K562 (cell line): ENCODE measurements at regions not wholly inside any gene's neighbourhood (a gene's known extent, or its start where the extent isn't known, plus 50 kb on each side); places are given as distances from the start of the nearest gene placed in this dataset.
A peak's percentile ranks its signal among the peaks of the same experiment; 100 is the strongest.

ENCODE experiments used
- ATAC-seq: fragments of 200-7000 bp; cut with Tn5 transposase; 3 replicates; pipeline ENCODE4 v1.9.1; 2020; ENCODE audit warnings: moderate library complexity
- BruUV-seq: library from RNA; stranded (reverse); fragments of 400-500 nt; replicated peaks from 2 replicates; lab custom pipeline; 2021; lab: Mats Ljungman, UMichigan
- CTCF ChIA-PET: fragments of 300-600 bp; formaldehyde crosslinking; extraction: SDS; loops from one replicate; lab custom pipeline; 2021; ENCODE audit warnings: low intra/inter-chr PET ratio; lab: Yijun Ruan, JAX
- POLR2A ChIA-PET: fragments of 300-600, 350-650 bp; sonication (Branson Sonifier 250); formaldehyde crosslinking; extraction: SDS; loops from one replicate; lab custom pipeline; 2021; ENCODE audit warnings: antibody characterized with exemption, inconsistent platforms; lab: Yijun Ruan, JAX
- DNase-seq, 4 experiments: peaks; one replicate each; pipeline versions ENCODE4 v3.0.0 to v3.0.0-alpha.2; 2011 to 2018; ENCODE audit warnings: low spot score in 3 of 4, mixed read lengths in 3 of 4; ENCODE audit errors: extremely low read depth in 1 of 4
- FAIRE-seq: peaks from 2 replicates; lab custom pipeline; 2011; peaks lifted over from hg19 to GRCh38; lab: Jason Lieb, UNC
- H2AFZ ChIP-seq: 2 replicates; pipeline ENCODE4 v1.6.0; 2011; ENCODE audit warnings: low read depth, low read length, control low read depth, inconsistent platforms
- H3K27ac ChIP-seq: fragments of 200-600 bp; 3 replicates; pipeline ENCODE4 v1.8.0; 2011; ENCODE audit warnings: low read depth, mild to moderate bottlenecking, control low read depth, inconsistent platforms, low read length, moderate library complexity, mixed read lengths; ENCODE audit errors: extremely low read depth
- H3K27me3 ChIP-seq, 2 experiments: fragments of 300-600 bp in 1 of 2; 2 replicates in 1 of 2; 3 replicates in 1 of 2; pipeline versions ENCODE4 v1.6.0 to v1.8.0; 2011; ENCODE audit warnings: inconsistent platforms in 2 of 2, low read length in 2 of 2, mild to moderate bottlenecking in 1 of 2, mixed read lengths in 1 of 2, moderate library complexity in 1 of 2; ENCODE audit not compliant: control insufficient read depth in 2 of 2, insufficient read depth in 2 of 2
- H3K36me3 ChIP-seq: fragments of 300-600 bp; 3 replicates; pipeline ENCODE4 v1.8.0; 2011; ENCODE audit warnings: mild to moderate bottlenecking, low read length, inconsistent platforms; ENCODE audit not compliant: control insufficient read depth, insufficient read depth
- H3K4me1 ChIP-seq, 2 experiments: fragments of 200-600 bp in 1 of 2; replicated peaks in 1 of 2; 2 replicates in 1 of 2; 3 replicates in 1 of 2; pipeline versions ENCODE4 v1.5.1 to v1.8.0; 2011; ENCODE audit warnings: inconsistent platforms in 2 of 2, low read length in 2 of 2, mild to moderate bottlenecking in 1 of 2, mixed read lengths in 1 of 2, moderate library complexity in 1 of 2; ENCODE audit not compliant: control insufficient read depth in 2 of 2, insufficient read depth in 2 of 2
- H3K4me2 ChIP-seq: 2 replicates; pipeline ENCODE4 v1.6.1; 2011; ENCODE audit warnings: low read length, control low read depth, inconsistent platforms, mixed read lengths; ENCODE audit not compliant: insufficient read depth
- H3K4me3 ChIP-seq: fragments of 200-600 bp; sonication (generic), shearing (Covaris generic); 2 replicates; pipeline ENCODE4 v1.5.1; 2016; ENCODE audit warnings: control low read depth, inconsistent platforms
- H3K79me2 ChIP-seq: fragments of 200-600 bp; 3 replicates; pipeline ENCODE4 v1.8.0; 2011; ENCODE audit warnings: low read length, inconsistent platforms; ENCODE audit not compliant: control insufficient read depth, insufficient read depth
- H3K9ac ChIP-seq, 2 experiments: 2 replicates each; pipeline versions ENCODE4 v1.6.0 to v1.6.1; 2011; ENCODE audit warnings: low read depth in 2 of 2, low read length in 2 of 2, control low read depth in 1 of 2, inconsistent platforms in 1 of 2, mild to moderate bottlenecking in 1 of 2, mixed read lengths in 1 of 2; ENCODE audit not compliant: insufficient read depth in 1 of 2
- H3K9me1 ChIP-seq: one replicate; pipeline ENCODE4 v1.6.0; 2011; ENCODE audit warnings: inconsistent platforms, mild to moderate bottlenecking, low read length, moderate library complexity; ENCODE audit not compliant: control insufficient read depth, insufficient read depth
- H3K9me3 ChIP-seq: replicated peaks from 2 replicates; pipeline ENCODE4 v1.5.1; 2011; ENCODE audit warnings: low read depth, low read length, inconsistent platforms; ENCODE audit not compliant: control insufficient read depth, insufficient read depth
- H4K20me1 ChIP-seq: replicated peaks from 2 replicates; pipeline ENCODE4 v1.6.1; 2011; ENCODE audit warnings: low read length, inconsistent platforms, mixed read lengths; ENCODE audit not compliant: control insufficient read depth, insufficient read depth
- BRD9 ChIP-seq: fragments of 450-650 bp; IDR thresholded peaks from 2 replicates; pipeline ENCODE4 v1.6.1; 2018; ENCODE audit warnings: low read depth; ENCODE audit not compliant: partially characterized antibody
- C11orf30 ChIP-seq: fragments of 450-650 bp; IDR thresholded peaks from 2 replicates; pipeline ENCODE4 v1.6.1; 2016; ENCODE audit warnings: low read depth, mild to moderate bottlenecking
- ELF2 ChIP-seq: fragments of 250-450 bp; sonication (Bioruptor Pico); IDR thresholded peaks from 2 replicates; pipeline ENCODE4 v1.5.0; 2021; ENCODE audit warnings: mild to moderate bottlenecking
- EP400 ChIP-seq: fragments of 450-650 bp; IDR thresholded peaks from 2 replicates; pipeline ENCODE4 v1.6.1; 2017; ENCODE audit warnings: antibody characterized with exemption, mild to moderate bottlenecking, moderate library complexity
- ERF ChIP-seq: fragments of 450-650 bp; formaldehyde crosslinking; IDR thresholded peaks from 2 replicates; pipeline ENCODE4 v1.4.0; 2020; ENCODE audit warnings: mild to moderate bottlenecking, mixed read lengths
- HDGF ChIP-seq: fragments of 450-650 bp; IDR thresholded peaks from 2 replicates; pipeline ENCODE4 v1.6.1; 2016
- MYNN ChIP-seq, 2 experiments: sonication (generic); formaldehyde crosslinking in 1 of 2; IDR thresholded peaks; 2 replicates each; pipeline versions ENCODE4 v1.5.0 to v1.6.1; 2016 to 2020; ENCODE audit warnings: antibody characterized with exemption in 1 of 2, missing genetic modification reagents in 1 of 2
- NFRKB ChIP-seq: fragments of 450-650 bp; IDR thresholded peaks from 2 replicates; pipeline ENCODE4 v1.6.1; 2016; ENCODE audit warnings: low read depth
- PHTF2 ChIP-seq: fragments of 250-450 bp; sonication (Bioruptor Pico); IDR thresholded peaks from 2 replicates; pipeline ENCODE4 v1.5.0; 2021; ENCODE audit warnings: mild to moderate bottlenecking
- POU5F1 ChIP-seq: fragments of 150-350 bp; IDR thresholded peaks from 2 replicates; pipeline ENCODE4 v1.6.1; 2014; ENCODE audit warnings: borderline replicate concordance, low read length, low read depth, mild to moderate bottlenecking; ENCODE audit not compliant: partially characterized antibody
- SIRT6 ChIP-seq: IDR thresholded peaks from one replicate; pipeline ENCODE4 v1.6.1; 2012; ENCODE audit warnings: low read depth, mild to moderate bottlenecking, control low read depth, inconsistent platforms, low read length, moderate library complexity
- ZFPM2 ChIP-seq: fragments of 250-450 bp; sonication (Bioruptor Pico); IDR thresholded peaks from 2 replicates; pipeline ENCODE4 v1.5.1; 2022; ENCODE audit warnings: mild to moderate bottlenecking
- ZNF584 ChIP-seq: fragments of 200-800 bp; sonication (Bioruptor generic); IDR thresholded peaks from 2 replicates; pipeline ENCODE4 v1.6.1; 2016; ENCODE audit warnings: low read depth, mild to moderate bottlenecking, missing genetic modification characterization, missing compliant biosample characterization
- ZNF644 ChIP-seq: fragments of 200-800 bp; sonication (Bioruptor generic); IDR thresholded peaks from 2 replicates; pipeline ENCODE4 v1.6.1; 2016; ENCODE audit warnings: low read depth, missing genetic modification characterization, missing compliant biosample characterization
- ZNF766 ChIP-seq: fragments of 200-800 bp; sonication (Bioruptor generic); conservative IDR thresholded peaks from 2 replicates; pipeline ENCODE4 v1.6.1; 2016; ENCODE audit warnings: missing genetic modification characterization, missing compliant biosample characterization
- WGBS: fragments of 100-300 bp; shearing (Covaris generic); methylation state at CpG from one replicate; pipeline ENCODE4 v1.1.6; 2016; ENCODE audit warnings: low coverage, mixed read lengths; ENCODE audit not compliant: insufficient coverage; ENCODE audit errors: missing lambda C conversion rate; 5-methylcytosine and 5-hydroxymethylcytosine counted together
- in situ Hi-C: fragments of 300-500 bp; cut with MboI; formaldehyde crosslinking; loops from 4 replicates; pipeline ENCODE4 v1.15.0; 2018; ENCODE audit warnings: inconsistent platforms, mixed read lengths
- intact Hi-C: fragments of 100-400 bp; cut with micrococcal nuclease; formaldehyde crosslinking; loops from 2 replicates; pipeline ENCODE4 v1.14.2; 2022
- TF ChIP-seq, protein P1 (sequence below): fragments of 250-450 bp; sonication (Bioruptor Pico); IDR thresholded peaks from 2 replicates; pipeline ENCODE4 v1.5.0; 2021

DNA sequence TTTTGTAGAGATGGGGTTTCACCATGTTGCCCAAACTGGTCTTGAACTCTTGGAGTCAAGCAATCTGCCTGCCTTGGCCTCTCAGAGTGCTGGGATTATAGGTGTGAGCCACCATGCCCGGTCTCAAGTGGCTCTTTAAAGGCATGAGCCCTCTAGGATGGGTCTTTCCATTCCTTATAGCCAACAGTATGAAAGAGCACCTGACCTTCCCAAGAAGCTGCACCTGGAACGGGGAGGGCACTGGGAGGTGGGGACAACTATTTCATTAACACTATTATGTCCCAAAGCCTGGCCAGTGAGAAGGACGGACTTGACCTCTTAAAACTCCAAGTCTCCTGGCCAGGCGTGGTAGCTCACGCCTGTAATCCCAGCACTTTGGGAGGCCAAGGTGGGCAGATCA, 149.7 kb downstream of the ZFP36L2 start:
- no peak for DNase-seq
- H3K27ac ChIP-seq, result no peak overlapping the region
- CTCF ChIA-PET, result no interaction called here
- ATAC-seq, result no peak
- no peak overlapping the region for H2AFZ ChIP-seq
- no peaks in the 10 kb centered on the region for H3K9me3 ChIP-seq
- POLR2A ChIA-PET, result no interaction called here
- TF ChIP-seq ELF2 (CRISPR knock-in tag), result no peak
- TF ChIP-seq BRD9, result no peak
- no peak for TF ChIP-seq HDGF
- TF ChIP-seq ZNF766 (CRISPR knock-in tag), result no peak
- TF ChIP-seq ZFPM2 (CRISPR knock-in tag), result no peak
- no peak overlapping the region for H3K4me2 ChIP-seq
- BruUV-seq, result no TSS peak
- no peaks in the 10 kb centered on the region for H4K20me1 ChIP-seq
- peaks cover 19 to 23% of the 10 kb centered on the region in 2 experiments for H3K4me1 ChIP-seq
- no peaks in the 10 kb centered on the region for H3K79me2 ChIP-seq
- FAIRE-seq, result no peak
- H3K9ac ChIP-seq, result no peak overlapping the region
- in situ Hi-C loops, result no loop called here
- H3K36me3 ChIP-seq, result no peaks in the 10 kb centered on the region
- WGBS, result 62% methylated on average over 5 of the region's 5 CpGs
- H3K4me3 ChIP-seq, result no peak overlapping the region
- H3K9me1 ChIP-seq, result no peaks in the 10 kb centered on the region
- intact Hi-C loops, result no loop called here
- H3K27me3 ChIP-seq, result no peaks in the 10 kb centered on the region

DNA sequence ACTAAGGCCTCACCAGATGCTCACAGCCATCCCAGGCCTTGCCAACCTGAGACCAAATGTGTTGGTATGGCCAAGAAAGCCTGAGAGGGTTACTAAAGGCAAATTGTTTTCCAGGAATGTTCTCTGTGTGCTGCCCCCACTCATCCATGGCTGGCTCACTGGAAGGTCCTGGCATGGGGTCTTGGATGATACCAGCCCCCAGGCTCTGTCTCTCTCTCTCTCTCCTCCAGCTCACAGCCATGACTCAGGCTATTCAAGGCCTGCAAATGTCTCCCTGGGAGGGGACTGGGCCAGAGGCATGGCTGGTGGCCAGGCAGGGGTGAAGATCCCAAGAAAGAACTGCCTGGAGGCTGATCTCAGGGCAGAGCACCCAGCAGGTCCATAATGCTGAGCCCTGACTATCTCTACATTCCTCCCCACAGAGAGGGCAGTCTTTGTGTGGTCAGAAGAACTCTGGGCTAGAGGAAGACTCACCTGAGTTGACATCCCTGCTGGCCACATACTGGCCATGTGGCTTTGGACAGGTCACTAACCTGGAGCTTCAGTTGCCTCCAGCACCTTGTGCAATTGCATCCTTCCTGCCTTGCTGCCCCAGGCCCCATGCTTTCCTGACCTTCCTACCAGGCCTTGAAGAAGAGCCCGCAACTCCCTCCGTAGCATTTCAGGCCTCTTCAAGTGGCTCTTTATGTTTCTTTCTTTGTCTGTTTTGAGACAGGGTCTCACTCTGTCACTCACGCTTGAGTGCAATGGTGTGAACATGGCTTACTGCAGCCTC, 150.4 kb downstream of the ZFP36L2 start:
- CTCF ChIA-PET, result no interaction called here
- in situ Hi-C loops (no loop called here), intact Hi-C loops (no loop called here)
- no peak overlapping the region for H3K4me3 ChIP-seq
- H2AFZ ChIP-seq, result peak overlapping the region; percentile 1; the same call in 1 of the 2 replicates
- BruUV-seq, result no TSS peak
- no peaks in the 10 kb centered on the region for H3K36me3 ChIP-seq
- 94% methylated on average over 2 of the region's 3 CpGs for WGBS
- peak overlapping the region in 1 of 2 experiments; percentile 3; a peak in 1 of 4 replicates for H3K9ac ChIP-seq
- ATAC-seq (no peak), FAIRE-seq (no peak), DNase-seq (no peak)
- POLR2A ChIA-PET, result no interaction called here
- H4K20me1 ChIP-seq, result no peaks in the 10 kb centered on the region
- no peaks in the 10 kb centered on the region for H3K79me2 ChIP-seq
- H3K27me3 ChIP-seq, result no peaks in the 10 kb centered on the region
- no peaks in the 10 kb centered on the region for H3K9me1 ChIP-seq
- H3K4me2 ChIP-seq, result no peak overlapping the region
- peaks cover 19 to 23% of the 10 kb centered on the region in 2 experiments for H3K4me1 ChIP-seq
- no peaks in the 10 kb centered on the region for H3K9me3 ChIP-seq
- H3K27ac ChIP-seq, result no peak overlapping the region
- no peak for TF ChIP-seq EP400
- TF ChIP-seq POU5F1, result no peak
- TF ChIP-seq SIRT6, result no peak
- TF ChIP-seq ZNF584 (CRISPR knock-in tag), result no peak
- TF ChIP-seq PHTF2 (CRISPR knock-in tag), result no peak
- TF ChIP-seq ERF (CRISPR knock-in tag), result no peak
- TF ChIP-seq ZNF644 (tag), result no peak
- no peak for TF ChIP-seq NFRKB
- TF ChIP-seq C11orf30, result 0 out of 2 replicates have a peak, but pooled peaks have one; percentile 13
- TF ChIP-seq MYNN (IDR thresholded peaks at IDR 0.05), result no peak
- no peak for TF ChIP-seq MYNN (CRISPR knock-in tag; IDR thresholded peaks at IDR 0.05)
- TF ChIP-seq, protein P1, sequence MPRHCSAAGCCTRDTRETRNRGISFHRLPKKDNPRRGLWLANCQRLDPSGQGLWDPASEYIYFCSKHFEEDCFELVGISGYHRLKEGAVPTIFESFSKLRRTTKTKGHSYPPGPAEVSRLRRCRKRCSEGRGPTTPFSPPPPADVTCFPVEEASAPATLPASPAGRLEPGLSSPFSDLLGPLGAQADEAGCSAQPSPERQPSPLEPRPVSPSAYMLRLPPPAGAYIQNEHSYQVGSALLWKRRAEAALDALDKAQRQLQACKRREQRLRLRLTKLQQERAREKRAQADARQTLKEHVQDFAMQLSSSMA (CRISPR knock-in tag), result no peak
